HepG2 (cell line): ENCODE measurements at regions not wholly inside any gene's neighbourhood (a gene's known extent, or its start where the extent isn't known, plus 50 kb on each side); places are given as distances from the start of the nearest gene placed in this dataset.

ENCODE experiments used
- ATAC-seq: fragments of 200-7000 bp; cut with Tn5 transposase; 3 replicates; pipeline ENCODE4 v1.9.1; 2020; ENCODE audit warnings: mild to moderate bottlenecking, moderate library complexity
- BruUV-seq: library from RNA; stranded (reverse); fragments of 400-500 nt; replicated peaks from 2 replicates; lab custom pipeline; 2021; lab: Mats Ljungman, UMichigan
- CTCF ChIA-PET: fragments of 300-600 bp; formaldehyde crosslinking; extraction: SDS; loops from one replicate; lab custom pipeline; 2021; ENCODE audit warnings: low total read pairs, inconsistent platforms, low intra/inter-chr PET ratio; lab: Yijun Ruan, JAX
- POLR2A ChIA-PET: fragments of 350-600 bp; sonication (Branson Sonifier 250); formaldehyde crosslinking; loops from one replicate; lab custom pipeline; 2020; ENCODE audit warnings: antibody characterized with exemption, inconsistent platforms; lab: Yijun Ruan, JAX
- DNase-seq: peaks from one replicate; pipeline ENCODE4 v3.0.0-alpha.2; 2015; ENCODE audit warnings: low spot score
- FAIRE-seq: peaks from 3 replicates; lab custom pipeline; 2011; peaks lifted over from hg19 to GRCh38; lab: Jason Lieb, UNC
- H2AFZ ChIP-seq: one replicate; pipeline ENCODE4 v1.6.1; 2011; ENCODE audit warnings: low read length, inconsistent platforms
- H3K27ac ChIP-seq: fragments of 300-600 bp; 3 replicates; pipeline ENCODE4 v1.8.0; 2011; ENCODE audit warnings: mixed run types, mild to moderate bottlenecking, mixed read lengths, low read length, inconsistent platforms; ENCODE audit not compliant: insufficient read depth; ENCODE audit errors: extremely low read length
- H3K27me3 ChIP-seq, 2 experiments: fragments of 200-600 bp in 1 of 2; 2 replicates in 1 of 2; 3 replicates in 1 of 2; pipeline versions ENCODE4 v1.6.0 to v1.8.0; 2011; ENCODE audit warnings: low read length in 2 of 2, mild to moderate bottlenecking in 2 of 2, moderate library complexity in 2 of 2, inconsistent platforms in 1 of 2; ENCODE audit not compliant: insufficient read depth in 2 of 2, control insufficient read depth in 1 of 2
- H3K36me3 ChIP-seq, 2 experiments: fragments of 200-600 bp in 1 of 2; replicated peaks in 1 of 2; 2 replicates in 1 of 2; 3 replicates in 1 of 2; pipeline versions ENCODE4 v1.5.1 to v1.8.0; 2011; ENCODE audit warnings: low read length in 2 of 2, inconsistent platforms in 1 of 2; ENCODE audit not compliant: insufficient read depth in 2 of 2, control insufficient read depth in 1 of 2
- H3K4me1 ChIP-seq: 2 replicates; pipeline ENCODE4 v1.5.1; 2012; ENCODE audit warnings: low read length, inconsistent platforms; ENCODE audit not compliant: insufficient read depth
- H3K4me2 ChIP-seq: 2 replicates; pipeline ENCODE4 v1.6.0; 2011; ENCODE audit warnings: low read depth, low read length, inconsistent platforms
- H3K4me3 ChIP-seq, 3 experiments: fragments of 200-600 bp in 1 of 3; sonication (generic), shearing (Covaris generic) in 1 of 3; replicated peaks in 1 of 3; 2 replicates each; pipeline ENCODE4 v1.5.1; 2011 to 2016; ENCODE audit warnings: low read length in 3 of 3, inconsistent platforms in 2 of 3, low read depth in 2 of 3, mild to moderate bottlenecking in 2 of 3, control low read depth in 1 of 3, mixed read lengths in 1 of 3; ENCODE audit not compliant: insufficient read depth in 1 of 3
- H3K79me2 ChIP-seq: one replicate; pipeline ENCODE4 v1.6.1; 2011; ENCODE audit warnings: low read length, inconsistent platforms; ENCODE audit not compliant: insufficient read depth
- H3K9ac ChIP-seq: 2 replicates; pipeline ENCODE4 v1.6.0; 2011; ENCODE audit warnings: mild to moderate bottlenecking, low read depth, low read length, inconsistent platforms; ENCODE audit not compliant: insufficient read depth
- H3K9me3 ChIP-seq: 2 replicates; pipeline ENCODE4 v1.5.1; 2012; ENCODE audit warnings: mild to moderate bottlenecking, low read length
- H4K20me1 ChIP-seq: 2 replicates; pipeline ENCODE4 v1.6.0; 2011; ENCODE audit warnings: inconsistent platforms, mild to moderate bottlenecking, low read length, moderate library complexity; ENCODE audit not compliant: insufficient read depth
- ELF1 ChIP-seq: sonication (generic); formaldehyde crosslinking; IDR thresholded peaks from 2 replicates; pipeline ENCODE4 v1.4.0; 2020; ENCODE audit warnings: missing genetic modification reagents
- FIP1L1 ChIP-seq: fragments of 200-400 bp; formaldehyde crosslinking; IDR thresholded peaks from 2 replicates; pipeline ENCODE4 v1.6.1; 2018; ENCODE audit warnings: low read depth, mild to moderate bottlenecking, low read length, moderate library complexity, borderline replicate concordance; ENCODE audit not compliant: insufficient read depth
- FOXP1 ChIP-seq, 2 experiments: fragments of 450-650 bp in 1 of 2; IDR thresholded peaks; 2 replicates each; pipeline ENCODE4 v1.6.1; 2017 to 2018; ENCODE audit warnings: antibody characterized with exemption in 1 of 2
- KDM4B ChIP-seq: sonication (generic); formaldehyde crosslinking; IDR thresholded peaks from 2 replicates; pipeline ENCODE4 v1.4.0; 2020; ENCODE audit warnings: missing genetic modification reagents
- MIXL1 ChIP-seq: IDR thresholded peaks from 2 replicates; pipeline ENCODE4 v1.6.1; 2016
- ZNF207 ChIP-seq: fragments of 450-650 bp; IDR thresholded peaks from 2 replicates; pipeline ENCODE4 v1.6.1; 2016; ENCODE audit warnings: antibody characterized with exemption, borderline replicate concordance
- ZNF317 ChIP-seq: sonication (generic); formaldehyde crosslinking; IDR thresholded peaks from 2 replicates; pipeline ENCODE4 v1.5.0; 2020; ENCODE audit warnings: mild to moderate bottlenecking, missing genetic modification reagents
- ZNF34 ChIP-seq: sonication (generic); formaldehyde crosslinking; IDR thresholded peaks from 2 replicates; pipeline ENCODE4 v1.4.0; 2020; ENCODE audit warnings: mild to moderate bottlenecking, missing genetic modification reagents, borderline replicate concordance
- ZNF44 ChIP-seq: sonication (generic); formaldehyde crosslinking; IDR thresholded peaks from 2 replicates; pipeline ENCODE4 v1.5.1; 2020; ENCODE audit warnings: mild to moderate bottlenecking, missing genetic modification reagents
- ZNF510 ChIP-seq: sonication (generic); formaldehyde crosslinking; IDR thresholded peaks from 2 replicates; pipeline ENCODE4 v1.4.0; 2020; ENCODE audit warnings: low read depth, mild to moderate bottlenecking, missing genetic modification reagents
- ZNF598 ChIP-seq: sonication (generic); formaldehyde crosslinking; IDR thresholded peaks from 2 replicates; pipeline ENCODE4 v1.5.1; 2020; ENCODE audit warnings: mild to moderate bottlenecking, missing genetic modification reagents, borderline replicate concordance
- ZNF713 ChIP-seq: sonication (generic); formaldehyde crosslinking; IDR thresholded peaks from 2 replicates; pipeline ENCODE4 v1.4.0; 2020; ENCODE audit warnings: mild to moderate bottlenecking, missing genetic modification reagents
- ZNF724P ChIP-seq: sonication (generic); formaldehyde crosslinking; IDR thresholded peaks from 2 replicates; pipeline ENCODE4 v1.8.0; 2022; ENCODE audit warnings: missing genetic modification reagents, borderline replicate concordance
- ZNF790 ChIP-seq: sonication (generic); formaldehyde crosslinking; IDR thresholded peaks from 2 replicates; pipeline ENCODE4 v1.8.0; 2022; ENCODE audit warnings: missing genetic modification reagents, mild to moderate bottlenecking, borderline replicate concordance
- ZNF878 ChIP-seq: sonication (generic); formaldehyde crosslinking; IDR thresholded peaks from 2 replicates; pipeline ENCODE4 v1.8.1; 2023; ENCODE audit warnings: mild to moderate bottlenecking, missing genetic modification reagents, moderate library complexity
- ZNF891 ChIP-seq: sonication (generic); formaldehyde crosslinking; IDR thresholded peaks from 2 replicates; pipeline ENCODE4 v1.5.0; 2020; ENCODE audit warnings: mild to moderate bottlenecking, missing genetic modification reagents
- WGBS: methylation state at CpG from one replicate; pipeline ENCODE4 v1.1.6; 2017; ENCODE audit warnings: low lambda C conversion rate; 5-methylcytosine and 5-hydroxymethylcytosine counted together
- in situ Hi-C: cut with HindIII; loops from 2 replicates; pipeline ENCODE4 v1.10.0; 2017; ENCODE audit warnings: low pct_unique_long_range_greater_than_20kb; ENCODE audit not compliant: extremely low pct_ligation_motif_present
- intact Hi-C: fragments of 100-400 bp; cut with micrococcal nuclease; formaldehyde crosslinking; loops from one replicate; pipeline ENCODE4 v1.10.0; 2022; ENCODE audit not compliant: unreplicated experiment
- TF ChIP-seq, protein P1 (sequence below): sonication (generic); formaldehyde crosslinking; IDR thresholded peaks from 2 replicates; pipeline ENCODE4 v1.4.0; 2020; ENCODE audit warnings: mild to moderate bottlenecking, missing genetic modification reagents
- TF ChIP-seq, protein P2 (sequence below): fragments of 450-650 bp; IDR thresholded peaks from 2 replicates; pipeline ENCODE4 v1.6.1; 2017; ENCODE audit warnings: mild to moderate bottlenecking

DNA sequence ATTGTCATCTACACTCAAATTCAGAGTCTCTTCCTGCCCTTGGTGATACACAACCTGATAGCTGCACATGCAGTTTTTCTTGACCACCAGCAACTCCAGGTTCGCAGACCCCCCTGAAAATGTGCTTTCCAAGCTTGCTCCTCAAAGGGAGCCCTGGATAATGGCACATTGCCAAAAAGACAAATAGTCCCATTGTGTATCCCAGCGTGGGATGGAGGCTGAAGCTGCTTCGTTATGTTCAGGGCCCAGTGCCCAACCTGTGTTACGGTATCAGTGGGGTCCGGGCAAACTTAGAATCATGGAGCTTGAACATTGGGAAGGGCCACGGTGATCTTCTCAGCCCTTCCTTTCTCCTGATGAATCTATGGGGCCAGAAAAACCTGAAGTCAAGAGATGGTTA lies 173.0 kb downstream of the TEX29 start:
- Histone ChIP-seq H4K20me1 (no peaks in the 10 kb centered on the region), H3K9me3 (no peaks in the 10 kb centered on the region), H2AFZ (no peak overlapping the region), H3K27me3 (peaks cover 0 to 10% of the 10 kb centered on the region in 2 experiments; a peak in 3 of 5 replicates), H3K27ac (no peak overlapping the region), H3K4me3 (no peak overlapping the region), H3K9ac (no peak overlapping the region), H3K4me1 (no peaks in the 10 kb centered on the region), H3K4me2 (no peak overlapping the region), H3K36me3 (no peaks in the 10 kb centered on the region)
- CTCF ChIA-PET: no interaction called here
- WGBS: 34% methylated on average over 4 of the region's 6 CpGs
- no peak for ATAC-seq
- in situ Hi-C loops: no loop called here
- POLR2A ChIA-PET: no interaction called here
- BruUV-seq: no TSS peak
- TF ChIP-seq ZNF598 (CRISPR knock-in tag) (no peak), ZNF44 (no peak), FIP1L1 (no peak), ZNF713 (no peak), ELF1 (CRISPR knock-in tag) (no peak)
- TF ChIP-seq, protein P1, sequence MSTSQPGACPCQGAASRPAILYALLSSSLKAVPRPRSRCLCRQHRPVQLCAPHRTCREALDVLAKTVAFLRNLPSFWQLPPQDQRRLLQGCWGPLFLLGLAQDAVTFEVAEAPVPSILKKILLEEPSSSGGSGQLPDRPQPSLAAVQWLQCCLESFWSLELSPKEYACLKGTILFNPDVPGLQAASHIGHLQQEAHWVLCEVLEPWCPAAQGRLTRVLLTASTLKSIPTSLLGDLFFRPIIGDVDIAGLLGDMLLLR (CRISPR knock-in tag): no peak
- TF ChIP-seq, all 625 proteins: peak for 0
- no peaks in the 10 kb centered on the region for H3K79me2 ChIP-seq
- intact Hi-C loops: no loop called here
- FAIRE-seq (no peak), DNase-seq (no peak)

DNA sequence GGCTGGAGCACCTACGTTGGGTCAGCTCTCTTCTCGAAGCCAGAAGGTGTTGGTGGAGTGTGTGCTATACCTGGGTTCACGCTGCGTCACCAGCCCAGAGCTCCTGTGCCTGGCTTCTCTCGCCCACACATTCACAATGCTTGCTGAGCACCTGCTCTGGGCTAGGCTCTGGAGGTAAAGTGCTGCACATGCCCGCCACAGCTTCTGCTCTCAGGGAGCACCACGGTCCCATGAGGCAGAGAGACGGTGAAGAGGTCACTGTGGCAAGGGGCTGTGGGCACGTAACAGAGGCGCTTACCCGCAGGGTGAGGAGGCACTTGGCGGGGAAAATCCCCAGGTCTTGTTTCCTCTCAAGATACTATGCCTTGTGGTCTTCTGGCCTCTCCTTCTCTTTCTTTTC lies 174.2 kb downstream of the TEX29 start:
- no peaks in the 10 kb centered on the region for H3K27me3 ChIP-seq
- in situ Hi-C loops (no loop called here), intact Hi-C loops (no loop called here)
- no TSS peak for BruUV-seq
- H3K27ac ChIP-seq: no peak overlapping the region
- POLR2A ChIA-PET: no interaction called here
- no peaks in the 10 kb centered on the region for H4K20me1 ChIP-seq
- FAIRE-seq (no peak), DNase-seq (no peak), ATAC-seq (no peak)
- CTCF ChIA-PET: no interaction called here
- WGBS: 58% methylated on average over 8 of the region's 12 CpGs
- H3K4me2 ChIP-seq: no peak overlapping the region
- no peaks in the 10 kb centered on the region for H3K9me3 ChIP-seq
- H2AFZ ChIP-seq: no peak overlapping the region
- no peak overlapping the region for H3K4me3 ChIP-seq
- H3K9ac ChIP-seq: no peak overlapping the region
- no peaks in the 10 kb centered on the region for H3K36me3 ChIP-seq
- no peaks in the 10 kb centered on the region for H3K79me2 ChIP-seq
- H3K4me1 ChIP-seq: no peaks in the 10 kb centered on the region
- TF ChIP-seq ZNF34 (CRISPR knock-in tag) (no peak), ZNF878 (no peak), ZNF207 (no peak), MIXL1 (CRISPR knock-in tag) (no peak), ZNF510 (CRISPR knock-in tag) (no peak), ZNF891 (CRISPR knock-in tag) (no peak), KDM4B (CRISPR knock-in tag) (no peak), ZNF790 (CRISPR knock-in tag) (no peak), FOXP1 (IDR thresholded peaks at IDR 0.05) (no peak), FOXP1 (CRISPR knock-in tag; IDR thresholded peaks at IDR 0.05) (no peak), ZNF317 (no peak), ZNF724P (CRISPR knock-in tag) (no peak)
- TF ChIP-seq, protein P2, sequence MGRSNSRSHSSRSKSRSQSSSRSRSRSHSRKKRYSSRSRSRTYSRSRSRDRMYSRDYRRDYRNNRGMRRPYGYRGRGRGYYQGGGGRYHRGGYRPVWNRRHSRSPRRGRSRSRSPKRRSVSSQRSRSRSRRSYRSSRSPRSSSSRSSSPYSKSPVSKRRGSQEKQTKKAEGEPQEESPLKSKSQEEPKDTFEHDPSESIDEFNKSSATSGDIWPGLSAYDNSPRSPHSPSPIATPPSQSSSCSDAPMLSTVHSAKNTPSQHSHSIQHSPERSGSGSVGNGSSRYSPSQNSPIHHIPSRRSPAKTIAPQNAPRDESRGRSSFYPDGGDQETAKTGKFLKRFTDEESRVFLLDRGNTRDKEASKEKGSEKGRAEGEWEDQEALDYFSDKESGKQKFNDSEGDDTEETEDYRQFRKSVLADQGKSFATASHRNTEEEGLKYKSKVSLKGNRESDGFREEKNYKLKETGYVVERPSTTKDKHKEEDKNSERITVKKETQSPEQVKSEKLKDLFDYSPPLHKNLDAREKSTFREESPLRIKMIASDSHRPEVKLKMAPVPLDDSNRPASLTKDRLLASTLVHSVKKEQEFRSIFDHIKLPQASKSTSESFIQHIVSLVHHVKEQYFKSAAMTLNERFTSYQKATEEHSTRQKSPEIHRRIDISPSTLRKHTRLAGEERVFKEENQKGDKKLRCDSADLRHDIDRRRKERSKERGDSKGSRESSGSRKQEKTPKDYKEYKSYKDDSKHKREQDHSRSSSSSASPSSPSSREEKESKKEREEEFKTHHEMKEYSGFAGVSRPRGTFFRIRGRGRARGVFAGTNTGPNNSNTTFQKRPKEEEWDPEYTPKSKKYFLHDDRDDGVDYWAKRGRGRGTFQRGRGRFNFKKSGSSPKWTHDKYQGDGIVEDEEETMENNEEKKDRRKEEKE: no peak
